ENCODE measurements at regions not wholly inside any gene's neighbourhood (a gene's known extent, or its start where the extent isn't known, plus 50 kb on each side); places are given as distances from the start of the nearest gene placed in this dataset.

GRCh38 chr2:13014783-13015182, 298.0 kb downstream of the TRIB2 start:
- no peak for TF ChIP-seq CTCF (IDR thresholded peaks at IDR 0.05)
- no peak for TF ChIP-seq EP300 (IDR thresholded peaks at IDR 0.05)
- no peak for TF ChIP-seq POLR2A (IDR thresholded peaks at IDR 0.05)

Measured in tibial nerve (tissue), 4 donors.